ENCODE measurements at regions not wholly inside any gene's neighbourhood (a gene's known extent, or its start where the extent isn't known, plus 50 kb on each side); places are given as distances from the start of the nearest gene placed in this dataset.
A peak's percentile ranks its signal among the peaks of the same experiment; 100 is the strongest.

GRCh38 chr17:77444984-77445759 is 304.4 kb downstream of the SEC14L1 start:
- H3K4me3 ChIP-seq: no peak overlapping the region
- peak; percentile 67 to 73 (median 69) for DNase-seq
- H3K27me3 ChIP-seq: no peaks in the 10 kb centered on the region
- 14 to 19% (median 18%) methylated on average over 15 of the region's 15 CpGs for whole genome bisulfite sequencing, 3 donors
- no peak for TF ChIP-seq CTCF (IDR thresholded peaks at IDR 0.05)
- no peak for TF ChIP-seq EP300 (IDR thresholded peaks at IDR 0.05)
- no peak for TF ChIP-seq POLR2A (IDR thresholded peaks at IDR 0.05)
- peaks cover 33% of the 10 kb centered on the region for H3K4me1 ChIP-seq (ENCODE audit: insufficient read depth)
- intact Hi-C loops (cut with DNase I): no loop called here
- no peaks in the 10 kb centered on the region for H3K36me3 ChIP-seq
- peak overlapping the region; percentile 9 to 47 for H3K27ac ChIP-seq
- H3K9me3 ChIP-seq: no peaks in the 10 kb centered on the region

GRCh38 chr17:77445760-77446532 is 305.2 kb downstream of the SEC14L1 start:
- no peak for DNase-seq
- no peaks in the 10 kb centered on the region for H3K9me3 ChIP-seq
- intact Hi-C loops (cut with DNase I): no loop called here
- peaks cover 34% of the 10 kb centered on the region for H3K4me1 ChIP-seq (ENCODE audit: insufficient read depth)
- H3K27ac ChIP-seq: peak overlapping the region in 1 of 2 donors; percentile 47
- 33 to 52% (median 46%) methylated on average over 16 of the region's 16 CpGs for WGBS, 3 donors
- H3K4me3 ChIP-seq: no peak overlapping the region
- TF ChIP-seq EP300 (IDR thresholded peaks at IDR 0.05): no peak
- no peak for TF ChIP-seq CTCF (IDR thresholded peaks at IDR 0.05)
- no peak for TF ChIP-seq POLR2A (IDR thresholded peaks at IDR 0.05)
- no peaks in the 10 kb centered on the region for H3K27me3 ChIP-seq
- no peaks in the 10 kb centered on the region for H3K36me3 ChIP-seq

GRCh38 chr17:77446940-77447634 is 306.3 kb downstream of the SEC14L1 start:
- intact Hi-C loops (cut with DNase I): no loop called here
- 72 to 81% (median 75%) methylated on average over 20 of the region's 20 CpGs for WGBS, 3 donors
- DNase-seq: no peak
- TF ChIP-seq EP300 (IDR thresholded peaks at IDR 0.05) (no peak), CTCF (IDR thresholded peaks at IDR 0.05) (no peak), POLR2A (IDR thresholded peaks at IDR 0.05) (no peak)
- peaks cover 36% of the 10 kb centered on the region for H3K4me1 ChIP-seq (ENCODE audit: insufficient read depth)
- no peaks in the 10 kb centered on the region for H3K9me3 ChIP-seq
- no peak overlapping the region for H3K4me3 ChIP-seq
- no peaks in the 10 kb centered on the region for H3K27me3 ChIP-seq
- H3K27ac ChIP-seq: no peak overlapping the region
- H3K36me3 ChIP-seq: no peaks in the 10 kb centered on the region

- Histone ChIP-seq H3K4me1 (ENCODE audit: insufficient read depth) (peaks cover 35% of the 10 kb centered on the region), H3K4me3 (no peak overlapping the region), H3K27me3 (no peaks in the 10 kb centered on the region), H3K36me3 (no peaks in the 10 kb centered on the region), H3K27ac (peak overlapping the region; percentile 75 to 84), H3K9me3 (no peaks in the 10 kb centered on the region)
- no peak for TF ChIP-seq CTCF (IDR thresholded peaks at IDR 0.05)
- no peak for TF ChIP-seq POLR2A (IDR thresholded peaks at IDR 0.05)
- TF ChIP-seq EP300 (IDR thresholded peaks at IDR 0.05): no peak
- intact Hi-C loops (cut with DNase I): no loop called here
- no peak for DNase-seq
- WGBS, 3 donors: 27 to 30% (median 29%) methylated on average over 9 of the region's 9 CpGs
These were observed 308.7 kb downstream of the SEC14L1 start for GRCh38 chr17:77449373-77449907.
